T-helper 9 cell (primary cell): ENCODE measurements at regions not wholly inside any gene's neighbourhood (a gene's known extent, or its start where the extent isn't known, plus 50 kb on each side); places are given as distances from the start of the nearest gene placed in this dataset.

Experiments used
- DNase-seq: peaks from one replicate; pipeline ENCODE4 v3.0.0-alpha.2; 2020

DNA sequence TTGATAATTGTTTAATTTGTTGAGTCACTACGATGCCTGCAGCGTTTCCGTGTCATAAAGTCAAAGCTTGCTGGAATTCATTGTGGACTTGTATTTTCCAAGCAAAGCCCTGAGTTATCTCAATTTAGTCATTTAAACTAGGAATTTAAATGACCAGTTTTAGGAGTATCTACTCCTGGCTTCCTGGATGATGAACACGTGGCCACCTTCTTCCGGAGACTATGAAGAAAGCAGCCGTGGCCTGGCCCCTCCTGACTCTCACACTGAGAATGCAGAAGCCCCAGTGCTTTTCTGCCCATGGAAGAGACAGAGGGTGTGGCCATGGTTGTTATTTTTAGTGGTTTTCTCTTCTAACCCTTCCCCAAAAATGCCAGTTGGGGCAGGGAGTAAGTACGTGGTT is 250.7 kb upstream of the GATB start:
- DNase-seq, result no peak

DNA sequence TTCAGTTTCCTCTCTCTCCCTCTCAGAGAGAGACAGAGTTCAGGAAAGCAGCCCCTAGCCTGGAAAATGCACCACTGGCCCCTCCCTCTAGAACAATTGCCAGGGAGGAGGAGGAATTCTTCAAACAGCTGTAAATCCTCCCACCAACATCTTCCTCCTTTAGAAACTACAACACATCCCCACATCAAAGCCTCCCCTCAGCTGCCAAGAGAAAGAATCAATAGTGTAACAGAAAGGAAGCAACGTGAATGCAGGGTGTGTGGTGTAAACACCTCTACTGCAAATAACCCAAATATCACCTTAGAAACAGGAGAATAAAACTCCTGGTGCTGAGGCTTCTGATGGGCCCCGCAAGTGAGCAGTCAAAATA is 249.9 kb upstream of the GATB start:
- DNase-seq, result no peak

GRCh38 chr4:152009983-152010709 is 249.3 kb upstream of the GATB start:
- DNase-seq, result no peak

GRCh38 chr4:152009031-152009670 is 248.3 kb upstream of the GATB start:
- DNase-seq, result no peak

- DNase-seq, result no peak
Observed at GRCh38 chr4:152007111-152007510, 246.3 kb upstream of the GATB start.

- no peak for DNase-seq
Observed at GRCh38 chr4:152004801-152005200, 244.0 kb upstream of the GATB start.

- no peak for DNase-seq
Observed at GRCh38 chr4:152000518-152000917, 239.7 kb upstream of the GATB start.

DNA sequence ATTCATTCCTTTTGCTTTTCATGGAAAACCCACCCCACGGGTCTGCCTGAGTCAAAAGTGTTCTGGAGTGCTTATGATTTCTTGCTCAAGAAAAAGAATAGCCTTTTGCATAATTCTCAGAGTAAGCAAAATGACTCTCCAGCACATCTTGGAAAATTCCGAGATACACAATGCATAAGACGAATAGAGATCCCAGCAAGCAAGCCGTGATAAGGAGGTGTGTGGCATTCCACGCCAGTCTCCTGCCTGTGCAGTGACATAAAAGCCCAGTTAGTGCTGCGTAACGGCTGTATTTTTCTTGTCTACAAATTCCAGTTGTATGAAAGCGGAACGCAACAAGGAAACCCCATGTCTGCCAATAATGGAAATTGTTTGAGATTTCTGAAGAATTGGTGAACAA is 237.9 kb upstream of the GATB start:
- DNase-seq, result no peak

GRCh38 chr4:151997461-151997860 is 236.7 kb upstream of the GATB start:
- DNase-seq, result no peak

GRCh38 chr4:151994429-151994828 is 233.6 kb upstream of the GATB start:
- DNase-seq, result no peak

DNA sequence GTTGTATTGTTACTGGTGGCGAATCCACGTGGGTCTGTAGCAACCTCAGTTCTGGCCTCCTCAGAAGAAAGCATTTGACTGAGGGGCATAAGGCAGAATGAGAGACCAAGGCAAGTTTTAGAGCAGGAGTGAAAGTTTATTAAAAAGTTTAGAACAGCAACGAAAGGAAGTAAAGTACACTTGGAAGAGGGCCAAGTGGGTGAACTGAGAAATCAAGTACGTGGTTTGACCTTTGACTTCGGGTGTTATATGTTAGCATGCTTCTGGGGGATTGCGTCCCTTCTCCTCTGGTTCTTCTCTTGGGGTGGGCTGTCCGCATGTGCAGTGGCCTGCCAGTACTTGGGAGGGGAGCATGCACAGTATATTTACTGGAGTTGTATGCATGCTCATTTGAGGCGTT is 232.7 kb upstream of the GATB start:
- DNase-seq, result no peak

GRCh38 chr4:151992332-151993154 is 231.7 kb upstream of the GATB start:
- no peak for DNase-seq

GRCh38 chr4:151991884-151992167 is 231.0 kb upstream of the GATB start:
- DNase-seq, result no peak

DNA sequence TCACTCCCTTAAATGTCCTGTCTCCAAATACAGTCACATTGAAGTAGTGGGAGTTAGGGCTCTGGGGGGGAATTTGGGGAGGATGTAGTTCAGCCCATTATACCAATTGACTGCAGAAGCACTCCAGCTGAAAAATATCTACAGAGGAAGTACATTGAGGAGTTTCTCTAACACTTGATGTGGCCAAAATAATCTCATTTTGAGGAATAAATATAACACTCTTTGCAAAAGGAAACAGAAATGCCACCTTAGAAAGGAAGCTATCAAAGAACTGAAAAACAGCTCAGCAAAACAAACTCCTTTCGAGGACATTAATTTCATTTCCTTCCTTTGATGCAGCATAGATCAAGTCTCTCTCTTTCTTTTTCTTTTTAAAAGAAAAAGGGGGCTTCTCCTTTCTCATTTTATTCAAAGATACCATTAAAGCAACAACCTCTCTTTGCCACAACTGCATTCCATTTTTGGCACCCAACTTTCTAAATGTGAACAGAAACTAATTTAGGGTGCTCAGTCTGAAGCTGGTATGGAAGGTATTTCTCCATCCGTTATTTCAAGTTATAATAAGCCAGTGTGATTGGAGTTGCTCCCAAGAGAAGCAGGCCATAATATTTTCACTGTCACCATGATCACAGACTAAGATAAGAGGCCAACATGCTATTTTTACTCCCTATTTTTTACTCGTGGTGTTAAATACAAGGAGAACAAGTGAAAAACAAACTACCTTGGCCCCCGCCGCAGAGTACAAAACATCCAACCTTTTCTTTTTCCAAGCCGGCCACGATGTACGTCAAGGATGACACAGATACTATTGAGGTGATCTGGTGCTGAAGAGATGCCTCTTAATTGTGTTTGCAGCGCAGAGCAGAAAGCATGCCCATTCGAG is 230.4 kb upstream of the GATB start:
- no peak for DNase-seq

GRCh38 chr4:151990201-151990600 is 229.4 kb upstream of the GATB start:
- no peak for DNase-seq

- no peak for DNase-seq
Observed at GRCh38 chr4:151988591-151988990, 227.8 kb upstream of the GATB start.

- DNase-seq, result no peak
Observed at GRCh38 chr4:151987606-151988005, 226.8 kb upstream of the GATB start.

DNA sequence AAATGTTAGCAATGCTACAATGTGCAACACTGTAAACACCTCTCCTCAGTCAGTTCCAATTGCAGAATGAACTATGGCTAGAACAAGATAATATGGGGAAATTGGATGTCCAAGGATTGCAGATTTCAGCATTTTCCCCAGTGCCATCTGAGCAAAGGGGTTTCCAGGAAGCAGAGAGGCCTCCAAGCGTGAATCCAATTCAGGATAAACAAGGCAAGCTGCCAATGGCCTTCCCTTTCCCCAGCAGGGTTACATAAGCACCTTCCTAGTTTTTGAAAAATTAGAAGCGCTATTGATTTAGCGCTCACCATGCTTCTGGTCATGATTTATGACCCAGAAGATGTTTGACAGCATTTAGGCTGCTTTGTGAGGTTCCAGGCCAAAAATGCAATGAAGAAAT is 223.0 kb upstream of the GATB start:
- DNase-seq, result no peak

DNA sequence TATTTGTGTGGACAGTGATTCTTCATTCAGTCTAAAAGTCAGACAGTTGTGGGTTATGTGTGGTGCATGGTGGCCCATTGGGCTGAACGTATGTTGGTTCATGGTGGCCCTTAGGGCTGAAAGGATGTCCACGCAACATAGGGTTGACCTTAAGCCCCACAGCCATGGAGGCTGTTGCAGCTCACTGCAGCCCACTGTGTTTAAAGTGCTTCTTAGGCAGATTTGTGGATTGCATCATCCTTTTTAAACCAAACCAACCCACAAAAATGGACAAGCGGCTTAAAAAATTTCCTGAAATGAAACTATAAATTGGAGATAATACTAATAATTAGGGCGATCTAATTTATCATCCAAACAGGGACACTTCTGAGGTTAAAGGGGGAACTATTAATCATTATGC is 219.0 kb upstream of the GATB start:
- no peak for DNase-seq

- no peak for DNase-seq
Observed at GRCh38 chr4:151968643-151969042, 207.8 kb upstream of the GATB start.

- DNase-seq, result no peak
Observed at GRCh38 chr4:151967074-151967473, 206.3 kb upstream of the GATB start.

DNA sequence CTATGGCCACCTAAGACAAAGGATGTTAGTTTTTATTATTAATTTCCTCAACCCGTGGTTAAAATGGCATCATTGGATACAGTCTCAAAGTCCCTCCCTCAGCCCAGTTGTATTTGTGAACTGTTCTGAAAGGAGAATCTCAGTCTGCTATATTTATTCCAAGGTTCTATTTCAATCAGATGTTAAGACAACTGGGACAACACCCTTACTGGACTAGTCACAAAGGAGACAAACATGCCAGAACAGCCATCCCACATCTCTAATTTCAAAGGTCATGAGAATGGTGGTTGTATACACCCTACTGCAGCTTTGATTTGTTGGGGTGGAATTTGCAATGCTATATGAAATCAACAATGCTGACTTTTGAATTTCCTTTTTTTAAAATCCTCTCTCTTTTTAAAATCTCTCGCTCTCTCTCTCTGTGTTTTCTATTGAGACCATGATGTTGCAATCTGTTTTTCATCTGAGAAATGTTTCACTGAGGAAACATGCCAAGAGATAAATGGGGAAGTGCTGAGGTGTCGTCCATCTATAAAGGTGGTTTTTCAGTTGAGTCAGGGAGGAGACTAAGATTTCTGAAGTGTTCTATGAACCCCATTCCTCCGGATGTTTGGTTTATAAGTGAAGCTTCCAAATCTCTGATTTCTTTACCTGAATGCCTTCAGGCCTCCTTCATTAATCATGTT is 201.5 kb upstream of the GATB start:
- DNase-seq, result no peak

DNA sequence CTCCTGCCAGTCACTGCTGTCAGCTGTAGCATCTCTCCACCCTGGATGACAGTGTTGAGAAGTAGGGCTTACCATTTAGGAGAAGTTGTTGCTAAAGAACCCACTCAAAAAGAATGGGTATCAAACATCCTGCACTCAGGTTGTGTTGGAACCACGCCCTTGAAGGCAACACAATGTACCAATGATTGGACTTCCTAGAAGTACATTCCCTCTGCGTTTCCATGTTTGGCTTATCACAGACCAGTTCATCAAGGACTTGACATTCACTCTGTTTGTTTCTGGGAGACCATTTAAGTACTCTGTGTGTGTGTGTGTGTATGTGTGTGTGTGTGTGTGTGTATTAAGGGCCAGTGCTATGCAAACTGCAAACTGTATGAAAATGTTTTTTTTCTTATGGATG is 200.6 kb upstream of the GATB start:
- no peak for DNase-seq
